ENCODE measurements at regions not wholly inside any gene's neighbourhood (a gene's known extent, or its start where the extent isn't known, plus 50 kb on each side); places are given as distances from the start of the nearest gene placed in this dataset.

DNA sequence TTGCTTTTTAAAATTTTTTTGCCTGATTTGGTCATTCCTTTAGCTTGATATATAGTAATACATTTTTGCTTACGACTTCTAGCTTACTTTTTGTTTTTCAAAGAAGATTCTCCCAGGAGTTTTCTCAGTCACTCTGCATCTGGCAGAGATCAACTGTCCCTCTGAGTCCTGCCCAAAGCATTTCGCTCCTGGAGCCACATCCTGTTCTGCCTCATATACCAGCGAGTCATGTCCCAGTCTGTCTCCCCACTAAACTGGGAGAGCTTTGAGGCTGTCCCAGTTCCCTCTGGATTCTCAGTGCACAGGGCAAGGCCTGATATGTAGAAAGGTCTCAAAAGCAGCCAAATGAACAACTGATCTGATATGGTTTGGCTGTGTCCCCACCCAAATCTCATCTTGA, 326.3 kb downstream of the ARRDC4 start:
- Histone ChIP-seq H3K9me3 (no peaks in the 10 kb centered on the region), H3K4me3 (no peak overlapping the region), H3K27me3 (peaks cover 0 to 21% of the 10 kb centered on the region in 2 donors), H3K27ac (no peak overlapping the region), H3K36me3 (no peaks in the 10 kb centered on the region), H3K4me1 (no peaks in the 10 kb centered on the region)
- intact Hi-C loops (cut with DNase I; ENCODE audit: low total_unique reads), result no loop called here
- TF ChIP-seq POLR2AphosphoS5 (IDR thresholded peaks at IDR 0.05), result no peak
- TF ChIP-seq, protein P1, sequence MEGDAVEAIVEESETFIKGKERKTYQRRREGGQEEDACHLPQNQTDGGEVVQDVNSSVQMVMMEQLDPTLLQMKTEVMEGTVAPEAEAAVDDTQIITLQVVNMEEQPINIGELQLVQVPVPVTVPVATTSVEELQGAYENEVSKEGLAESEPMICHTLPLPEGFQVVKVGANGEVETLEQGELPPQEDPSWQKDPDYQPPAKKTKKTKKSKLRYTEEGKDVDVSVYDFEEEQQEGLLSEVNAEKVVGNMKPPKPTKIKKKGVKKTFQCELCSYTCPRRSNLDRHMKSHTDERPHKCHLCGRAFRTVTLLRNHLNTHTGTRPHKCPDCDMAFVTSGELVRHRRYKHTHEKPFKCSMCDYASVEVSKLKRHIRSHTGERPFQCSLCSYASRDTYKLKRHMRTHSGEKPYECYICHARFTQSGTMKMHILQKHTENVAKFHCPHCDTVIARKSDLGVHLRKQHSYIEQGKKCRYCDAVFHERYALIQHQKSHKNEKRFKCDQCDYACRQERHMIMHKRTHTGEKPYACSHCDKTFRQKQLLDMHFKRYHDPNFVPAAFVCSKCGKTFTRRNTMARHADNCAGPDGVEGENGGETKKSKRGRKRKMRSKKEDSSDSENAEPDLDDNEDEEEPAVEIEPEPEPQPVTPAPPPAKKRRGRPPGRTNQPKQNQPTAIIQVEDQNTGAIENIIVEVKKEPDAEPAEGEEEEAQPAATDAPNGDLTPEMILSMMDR (IDR thresholded peaks at IDR 0.05), result no peak
- TF ChIP-seq POLR2A (IDR thresholded peaks at IDR 0.05), result no peak
- no peak for DNase-seq (ENCODE audit: low spot score in 2 of 2)

- no peaks in the 10 kb centered on the region for H3K36me3 ChIP-seq
- DNase-seq (ENCODE audit: low spot score in 2 of 2), result no peak
- H3K9me3 ChIP-seq, result no peaks in the 10 kb centered on the region
- H3K27ac ChIP-seq, result no peak overlapping the region
- H3K27me3 ChIP-seq, result peaks cover 0 to 34% of the 10 kb centered on the region in 2 donors
- H3K4me1 ChIP-seq, result no peaks in the 10 kb centered on the region
- intact Hi-C loops (cut with DNase I; ENCODE audit: low total_unique reads), result no loop called here
- TF ChIP-seq, protein P1 (IDR thresholded peaks at IDR 0.05), result no peak
- TF ChIP-seq POLR2AphosphoS5 (IDR thresholded peaks at IDR 0.05) (no peak), POLR2A (IDR thresholded peaks at IDR 0.05) (no peak)
- no peak overlapping the region for H3K4me3 ChIP-seq
Measured at GRCh38 chr15:98288091-98288590, 327.6 kb downstream of the ARRDC4 start.

- TF ChIP-seq, protein P1 (IDR thresholded peaks at IDR 0.05), result no peak
- no peak for TF ChIP-seq POLR2AphosphoS5 (IDR thresholded peaks at IDR 0.05)
- no peak for TF ChIP-seq POLR2A (IDR thresholded peaks at IDR 0.05)
- H3K4me3 ChIP-seq, result no peak overlapping the region
- no peaks in the 10 kb centered on the region for H3K4me1 ChIP-seq
- H3K27ac ChIP-seq, result no peak overlapping the region
- H3K27me3 ChIP-seq, result peaks cover 0 to 44% of the 10 kb centered on the region in 2 donors
- H3K9me3 ChIP-seq, result no peaks in the 10 kb centered on the region
- intact Hi-C loops (cut with DNase I; ENCODE audit: low total_unique reads), result no loop called here
- no peak for DNase-seq (ENCODE audit: low spot score in 2 of 2)
- H3K36me3 ChIP-seq, result no peaks in the 10 kb centered on the region
Measured at GRCh38 chr15:98289747-98290146, 329.2 kb downstream of the ARRDC4 start.

- intact Hi-C loops (cut with DNase I; ENCODE audit: low total_unique reads), result no loop called here
- Histone ChIP-seq H3K4me3 (peak overlapping the region in 2 of 3 donors; percentile 3 to 36), H3K27ac (no peak overlapping the region), H3K27me3 (peaks cover 0 to 44% of the 10 kb centered on the region in 2 donors), H3K9me3 (no peaks in the 10 kb centered on the region), H3K36me3 (no peaks in the 10 kb centered on the region), H3K4me1 (no peaks in the 10 kb centered on the region)
- no peak for DNase-seq (ENCODE audit: low spot score in 2 of 2)
- TF ChIP-seq, protein P1 (IDR thresholded peaks at IDR 0.05), result peak in 1 of 3 donors; percentile 18
- TF ChIP-seq POLR2A (IDR thresholded peaks at IDR 0.05) (no peak), POLR2AphosphoS5 (IDR thresholded peaks at IDR 0.05) (no peak)
Measured at GRCh38 chr15:98292442-98293240, 332.1 kb downstream of the ARRDC4 start.

GRCh38 chr15:98294126-98294525, 333.6 kb downstream of the ARRDC4 start:
- H3K9me3 ChIP-seq, result no peaks in the 10 kb centered on the region
- no peak for DNase-seq (ENCODE audit: low spot score in 2 of 2)
- H3K27ac ChIP-seq, result no peak overlapping the region
- no peaks in the 10 kb centered on the region for H3K36me3 ChIP-seq
- H3K4me3 ChIP-seq, result no peak overlapping the region
- peaks cover 0 to 41% of the 10 kb centered on the region in 2 donors for H3K27me3 ChIP-seq
- no peaks in the 10 kb centered on the region for H3K4me1 ChIP-seq
- intact Hi-C loops (cut with DNase I; ENCODE audit: low total_unique reads), result no loop called here
- TF ChIP-seq, protein P1 (IDR thresholded peaks at IDR 0.05), result no peak
- no peak for TF ChIP-seq POLR2A (IDR thresholded peaks at IDR 0.05)
- no peak for TF ChIP-seq POLR2AphosphoS5 (IDR thresholded peaks at IDR 0.05)
